ENCODE measurements at regions not wholly inside any gene's neighbourhood (a gene's known extent, or its start where the extent isn't known, plus 50 kb on each side); places are given as distances from the start of the nearest gene placed in this dataset.

GRCh38 chr14:53517270-53517960 is 364.3 kb upstream of the DDHD1 start:
- DNase-seq (ENCODE audit: insufficient read length, low spot score) (no peak), FAIRE-seq (no peak)
- TF ChIP-seq PAX5 (IDR thresholded peaks at IDR 0.05; ENCODE audit: insufficient read depth, low read length, severe bottlenecking) (no peak), POU2F2 (IDR thresholded peaks at IDR 0.05; ENCODE audit: low read depth, low read length) (no peak), POLR2A (IDR thresholded peaks at IDR 0.05; ENCODE audit: low read depth, low read length) (no peak), TAF1 (IDR thresholded peaks at IDR 0.05; ENCODE audit: low read depth, low read length) (no peak), SPI1 (IDR thresholded peaks at IDR 0.05; ENCODE audit: low read depth, low read length) (no peak), POLR2AphosphoS5 (IDR thresholded peaks at IDR 0.05; ENCODE audit: low read depth, low read length) (no peak)

DNA sequence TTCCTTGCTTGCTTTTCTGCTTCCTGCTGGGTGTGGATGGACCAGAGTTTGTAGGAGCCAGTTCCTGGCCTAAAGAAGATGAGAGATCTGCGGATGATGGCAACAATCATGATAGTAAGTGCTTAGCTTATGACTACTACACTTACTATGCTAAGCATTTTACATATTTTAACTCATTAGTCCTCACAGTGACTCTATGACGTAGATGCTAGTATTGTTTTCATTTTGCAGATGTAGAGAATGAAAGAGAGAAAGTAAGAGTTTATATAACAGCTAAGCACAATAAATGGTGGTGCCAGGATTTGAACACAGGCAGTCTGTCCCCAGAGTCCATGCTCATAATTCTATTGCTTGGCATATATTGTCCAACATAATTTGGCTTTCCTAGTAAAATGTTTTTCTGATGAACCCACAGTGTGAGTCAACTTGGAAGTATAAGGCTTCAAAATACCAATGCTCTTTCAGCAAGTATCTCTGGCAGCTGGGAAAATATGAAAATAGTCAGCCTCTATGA is 363.2 kb upstream of the DDHD1 start:
- FAIRE-seq (no peak), DNase-seq (ENCODE audit: insufficient read length, low spot score) (no peak)
- TF ChIP-seq POLR2AphosphoS5 (IDR thresholded peaks at IDR 0.05; ENCODE audit: low read depth, low read length) (no peak), POU2F2 (IDR thresholded peaks at IDR 0.05; ENCODE audit: low read depth, low read length) (no peak), TAF1 (IDR thresholded peaks at IDR 0.05; ENCODE audit: low read depth, low read length) (no peak), POLR2A (IDR thresholded peaks at IDR 0.05; ENCODE audit: low read depth, low read length) (no peak), PAX5 (IDR thresholded peaks at IDR 0.05; ENCODE audit: insufficient read depth, low read length, severe bottlenecking) (no peak), SPI1 (IDR thresholded peaks at IDR 0.05; ENCODE audit: low read depth, low read length) (no peak)

GRCh38 chr14:53515276-53515675 is 362.2 kb upstream of the DDHD1 start:
- DNase-seq (ENCODE audit: insufficient read length, low spot score) (no peak), FAIRE-seq (no peak)
- no peak for TF ChIP-seq POLR2A (IDR thresholded peaks at IDR 0.05; ENCODE audit: low read depth, low read length)
- TF ChIP-seq POU2F2 (IDR thresholded peaks at IDR 0.05; ENCODE audit: low read depth, low read length) = no peak
- TF ChIP-seq POLR2AphosphoS5 (IDR thresholded peaks at IDR 0.05; ENCODE audit: low read depth, low read length) = no peak
- no peak for TF ChIP-seq SPI1 (IDR thresholded peaks at IDR 0.05; ENCODE audit: low read depth, low read length)
- no peak for TF ChIP-seq PAX5 (IDR thresholded peaks at IDR 0.05; ENCODE audit: insufficient read depth, low read length, severe bottlenecking)
- TF ChIP-seq TAF1 (IDR thresholded peaks at IDR 0.05; ENCODE audit: low read depth, low read length) = no peak

DNA sequence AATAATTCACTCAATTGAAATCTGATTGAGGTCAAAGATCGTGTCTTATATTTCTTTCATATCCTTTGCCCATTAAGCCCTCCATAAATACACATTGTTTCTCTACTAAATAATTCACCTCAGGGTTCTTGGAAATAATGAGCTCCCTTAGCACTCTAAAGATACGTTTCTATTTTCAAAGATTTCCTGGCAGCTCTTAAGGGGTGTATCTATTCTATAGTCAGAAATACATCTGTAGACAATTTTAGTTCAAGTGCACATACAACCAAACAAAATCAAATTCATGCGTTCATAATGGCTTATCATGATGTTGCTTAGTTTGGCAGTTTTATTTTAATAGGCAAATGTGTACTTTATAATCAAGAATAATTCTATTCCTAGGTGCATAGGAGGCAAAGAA is 361.1 kb upstream of the DDHD1 start:
- TF ChIP-seq PAX5 (IDR thresholded peaks at IDR 0.05; ENCODE audit: insufficient read depth, low read length, severe bottlenecking) (no peak), POLR2AphosphoS5 (IDR thresholded peaks at IDR 0.05; ENCODE audit: low read depth, low read length) (no peak)
- FAIRE-seq (no peak), DNase-seq (ENCODE audit: insufficient read length, low spot score) (no peak)

GRCh38 chr14:53510281-53510912 is 357.3 kb upstream of the DDHD1 start:
- TF ChIP-seq SPI1 (IDR thresholded peaks at IDR 0.05; ENCODE audit: low read depth, low read length) = no peak
- TF ChIP-seq PAX5 (IDR thresholded peaks at IDR 0.05; ENCODE audit: insufficient read depth, low read length, severe bottlenecking) = no peak
- TF ChIP-seq POU2F2 (IDR thresholded peaks at IDR 0.05; ENCODE audit: low read depth, low read length) = no peak
- no peak for TF ChIP-seq POLR2A (IDR thresholded peaks at IDR 0.05; ENCODE audit: low read depth, low read length)
- no peak for TF ChIP-seq POLR2AphosphoS5 (IDR thresholded peaks at IDR 0.05; ENCODE audit: low read depth, low read length)
- no peak for TF ChIP-seq TAF1 (IDR thresholded peaks at IDR 0.05; ENCODE audit: low read depth, low read length)
- DNase-seq (ENCODE audit: insufficient read length, low spot score) = no peak
- FAIRE-seq = no peak

- no peak for FAIRE-seq
Measured at GRCh38 chr14:53509276-53510244, 356.4 kb upstream of the DDHD1 start.

DNA sequence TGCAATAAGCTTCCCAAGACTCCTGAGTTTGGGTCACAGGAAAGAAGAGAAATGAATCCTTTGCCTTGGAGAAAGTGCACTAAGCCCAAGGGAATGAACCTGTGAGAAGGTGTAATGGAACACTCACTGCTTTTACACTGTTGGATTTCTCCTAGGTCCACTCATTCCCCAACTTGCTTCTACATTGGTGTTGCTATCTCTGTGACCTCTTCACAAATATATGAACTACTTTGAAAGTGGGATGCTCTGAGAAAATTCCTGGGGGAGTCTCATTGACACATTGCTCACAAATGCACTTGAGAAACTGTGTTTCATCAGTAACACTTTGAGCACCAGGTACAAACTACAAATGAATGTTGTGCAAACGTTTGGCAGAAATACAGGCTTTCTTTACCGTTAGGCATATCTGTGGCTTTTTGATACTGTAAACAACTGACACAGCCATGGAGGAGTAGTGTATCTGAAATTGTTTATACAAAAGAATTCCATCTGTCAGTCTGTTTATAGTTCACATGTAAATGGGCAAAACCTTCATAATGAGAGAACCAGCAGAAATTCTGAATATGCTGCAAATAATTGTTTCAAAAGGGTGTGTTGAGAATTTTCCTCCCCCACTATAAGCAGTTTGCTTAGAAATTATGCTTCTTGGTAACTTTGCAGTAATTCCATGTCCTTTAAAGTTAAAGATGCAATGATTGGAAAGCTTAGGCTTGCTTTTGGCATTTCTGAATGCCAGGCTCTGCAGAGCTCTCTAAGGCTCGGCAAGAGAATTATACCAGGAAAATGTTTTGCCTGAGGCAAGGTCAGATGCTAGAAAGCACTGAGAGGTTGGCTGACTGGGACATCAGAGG is 348.5 kb upstream of the DDHD1 start:
- FAIRE-seq (no peak), DNase-seq (ENCODE audit: insufficient read length, low spot score) (no peak)
- TF ChIP-seq PAX5 (IDR thresholded peaks at IDR 0.05; ENCODE audit: insufficient read depth, low read length, severe bottlenecking) = no peak
- TF ChIP-seq TAF1 (IDR thresholded peaks at IDR 0.05; ENCODE audit: low read depth, low read length) = no peak
- no peak for TF ChIP-seq POLR2AphosphoS5 (IDR thresholded peaks at IDR 0.05; ENCODE audit: low read depth, low read length)
- no peak for TF ChIP-seq POU2F2 (IDR thresholded peaks at IDR 0.05; ENCODE audit: low read depth, low read length)

More at GRCh38 chr14:53509276-53510244, 356.4 kb upstream of the DDHD1 start:
- DNase-seq (ENCODE audit: insufficient read length, low spot score) = no peak
- TF ChIP-seq TAF1 (IDR thresholded peaks at IDR 0.05; ENCODE audit: low read depth, low read length) (no peak), POLR2A (IDR thresholded peaks at IDR 0.05; ENCODE audit: low read depth, low read length) (no peak), POU2F2 (IDR thresholded peaks at IDR 0.05; ENCODE audit: low read depth, low read length) (no peak), SPI1 (IDR thresholded peaks at IDR 0.05; ENCODE audit: low read depth, low read length) (no peak), POLR2AphosphoS5 (IDR thresholded peaks at IDR 0.05; ENCODE audit: low read depth, low read length) (no peak), PAX5 (IDR thresholded peaks at IDR 0.05; ENCODE audit: insufficient read depth, low read length, severe bottlenecking) (no peak)

DNA sequence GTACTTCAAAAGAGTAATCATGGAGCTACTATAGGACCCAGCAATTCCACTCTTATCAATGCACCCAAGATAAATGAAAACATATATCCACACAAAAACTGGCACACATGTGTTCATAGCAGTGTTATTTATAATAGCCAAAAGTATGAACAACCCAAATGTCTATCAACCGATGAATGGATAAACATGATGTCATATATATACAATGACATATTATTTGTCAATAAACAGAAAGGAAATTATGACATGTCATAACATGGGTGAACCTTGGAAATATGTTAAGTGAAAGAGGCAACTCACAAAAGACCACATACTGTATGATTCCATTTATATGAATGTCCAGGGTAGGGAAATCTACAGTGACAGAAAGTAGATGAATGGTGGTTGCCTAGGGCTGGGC is 347.1 kb upstream of the DDHD1 start:
- DNase-seq (ENCODE audit: insufficient read length, low spot score) (no peak), FAIRE-seq (no peak)
- no peak for TF ChIP-seq POLR2A (IDR thresholded peaks at IDR 0.05; ENCODE audit: low read depth, low read length)
- TF ChIP-seq POU2F2 (IDR thresholded peaks at IDR 0.05; ENCODE audit: low read depth, low read length) = no peak
- no peak for TF ChIP-seq POLR2AphosphoS5 (IDR thresholded peaks at IDR 0.05; ENCODE audit: low read depth, low read length)
- TF ChIP-seq SPI1 (IDR thresholded peaks at IDR 0.05; ENCODE audit: low read depth, low read length) = no peak
- no peak for TF ChIP-seq PAX5 (IDR thresholded peaks at IDR 0.05; ENCODE audit: insufficient read depth, low read length, severe bottlenecking)
- TF ChIP-seq TAF1 (IDR thresholded peaks at IDR 0.05; ENCODE audit: low read depth, low read length) = no peak
